GM12878 (cell line): ENCODE measurements at regions not wholly inside any gene's neighbourhood (a gene's known extent, or its start where the extent isn't known, plus 50 kb on each side); places are given as distances from the start of the nearest gene placed in this dataset.

Source experiments
- ATAC-seq: fragments of 200-7000 bp; cut with Tn5 transposase; 3 replicates; pipeline ENCODE4 v1.9.1; 2020; ENCODE audit warnings: mild to moderate bottlenecking, moderate library complexity
- BruUV-seq: library from RNA; stranded (reverse); fragments of 400-500 nt; replicated peaks from 2 replicates; lab custom pipeline; 2021; lab: Mats Ljungman, UMichigan
- CTCF ChIA-PET: fragments of 300-600 bp; sonication (Branson Sonifier 250); formaldehyde crosslinking; extraction: SDS; loops from one replicate; lab custom pipeline; 2021; ENCODE audit warnings: inconsistent platforms; lab: Yijun Ruan, JAX
- POLR2A ChIA-PET: fragments of 350-600 bp; formaldehyde crosslinking; extraction: SDS; loops from one replicate; lab custom pipeline; 2021; ENCODE audit warnings: inconsistent platforms; lab: Charles Lee
- RAD21 ChIA-PET: fragments of 300-600 bp; sonication (Branson Sonifier 250); formaldehyde crosslinking; loops from one replicate; lab custom pipeline; 2023; ENCODE audit warnings: antibody characterized with exemption; ENCODE audit not compliant: unreplicated experiment; lab: Charles Lee
- SMC1A ChIA-PET: fragments of 300-600 bp; sonication (Branson Sonifier 250); formaldehyde crosslinking; loops from one replicate; lab custom pipeline; 2023; ENCODE audit not compliant: unreplicated experiment, uncharacterized antibody; lab: Charles Lee
- DNase-seq: peaks from one replicate; pipeline ENCODE4 v3.0.0-alpha.2; 2011; ENCODE audit warnings: low read depth, low spot score
- FAIRE-seq: peaks from 3 replicates; lab custom pipeline; 2011; peaks lifted over from hg19 to GRCh38; lab: Jason Lieb, UNC
- H2AFZ ChIP-seq: 2 replicates; pipeline ENCODE4 v1.6.0; 2011; ENCODE audit warnings: low read depth, low read length, control low read depth; ENCODE audit not compliant: control insufficient read depth
- H3K27ac ChIP-seq: 2 replicates; pipeline ENCODE4 v1.5.1; 2011; ENCODE audit warnings: control low read depth; ENCODE audit not compliant: control insufficient read depth, insufficient read depth
- H3K27me3 ChIP-seq, 2 experiments: replicated peaks in 1 of 2; 2 replicates each; pipeline versions ENCODE4 v1.6.0 to v1.6.1; 2011; ENCODE audit warnings: low read length in 1 of 2; ENCODE audit not compliant: control insufficient read depth in 2 of 2, insufficient read depth in 2 of 2
- H3K36me3 ChIP-seq, 2 experiments: 2 replicates each; pipeline ENCODE4 v1.5.1; 2011; ENCODE audit warnings: low read length in 1 of 2; ENCODE audit not compliant: control insufficient read depth in 2 of 2, insufficient read depth in 2 of 2
- H3K4me1 ChIP-seq: 2 replicates; pipeline ENCODE4 v1.6.1; 2011; ENCODE audit warnings: mild to moderate bottlenecking, low read length, moderate library complexity, mixed read lengths; ENCODE audit not compliant: control insufficient read depth, insufficient read depth
- H3K4me2 ChIP-seq: 2 replicates; pipeline ENCODE4 v1.6.0; 2011; ENCODE audit warnings: control low read depth; ENCODE audit not compliant: control insufficient read depth, insufficient read depth
- H3K4me3 ChIP-seq: fragments of 200-600 bp; sonication (generic); 2 replicates; pipeline ENCODE4 v1.5.1; 2016
- H3K79me2 ChIP-seq: 2 replicates; pipeline ENCODE4 v1.6.0; 2011; ENCODE audit warnings: low read length; ENCODE audit not compliant: control insufficient read depth, insufficient read depth
- H3K9ac ChIP-seq: 2 replicates; pipeline ENCODE4 v1.8.0; 2011; ENCODE audit warnings: low read length, control low read depth, mixed read lengths; ENCODE audit not compliant: control insufficient read depth, insufficient read depth
- H3K9me3 ChIP-seq: replicated peaks from 3 replicates; pipeline ENCODE4 v1.5.1; 2011; ENCODE audit warnings: mild to moderate bottlenecking, low read length; ENCODE audit not compliant: control insufficient read depth, insufficient read depth
- H4K20me1 ChIP-seq: 2 replicates; pipeline ENCODE4 v1.6.0; 2011; ENCODE audit not compliant: control insufficient read depth, insufficient read depth
- BCL11A ChIP-seq: IDR thresholded peaks from 2 replicates; pipeline ENCODE4 v1.6.1; 2011; ENCODE audit warnings: low read depth, low read length
- CHD2 ChIP-seq: IDR thresholded peaks from 2 replicates; pipeline ENCODE4 v1.6.1; 2011; ENCODE audit warnings: low read depth, low read length, improper control_type of control experiment, borderline replicate concordance
- HSF1 ChIP-seq: fragments of 150-350 bp; IDR thresholded peaks from 2 replicates; pipeline ENCODE4 v1.6.1; 2014; ENCODE audit warnings: mild to moderate bottlenecking, low read depth, low read length
- JUND ChIP-seq: IDR thresholded peaks from 2 replicates; pipeline ENCODE4 v1.6.1; 2012; ENCODE audit warnings: low read depth, mild to moderate bottlenecking, low read length, improper control_type of control experiment, moderate library complexity
- MYC ChIP-seq: IDR thresholded peaks from 2 replicates; pipeline ENCODE4 v1.6.1; 2011; ENCODE audit warnings: mild to moderate bottlenecking, low read length, moderate library complexity, inconsistent platforms; ENCODE audit not compliant: insufficient read depth, insufficient replicate concordance, insufficient read length, severe bottlenecking
- NRF1 ChIP-seq: conservative IDR thresholded peaks from 2 replicates; pipeline ENCODE4 v1.6.1; 2011; ENCODE audit warnings: mild to moderate bottlenecking, low read depth, low read length, improper control_type of control experiment
- PAX5 ChIP-seq: IDR thresholded peaks from 2 replicates; pipeline ENCODE4 v1.6.1; 2011; ENCODE audit warnings: low read depth, low read length, borderline replicate concordance
- SIN3A ChIP-seq: IDR thresholded peaks from 2 replicates; pipeline ENCODE4 v1.6.1; 2012; ENCODE audit warnings: low read depth, low read length, improper control_type of control experiment
- SPI1 ChIP-seq: IDR thresholded peaks from 2 replicates; pipeline ENCODE4 v1.6.1; 2011; ENCODE audit warnings: low read depth, mild to moderate bottlenecking, low read length, moderate library complexity, borderline replicate concordance; ENCODE audit not compliant: insufficient read depth
- SUPT20H ChIP-seq: IDR thresholded peaks from 2 replicates; pipeline ENCODE4 v1.6.1; 2011; ENCODE audit warnings: low read depth, mild to moderate bottlenecking, low read length, moderate library complexity, borderline replicate concordance; ENCODE audit not compliant: control insufficient read depth
- ZNF274 ChIP-seq: IDR thresholded peaks from one replicate; pipeline ENCODE4 v1.8.0; 2011; ENCODE audit not compliant: insufficient read length, insufficient read depth
- WGBS: methylation state at CpG from one replicate; pipeline ENCODE4 v1.1.6; 2016; ENCODE audit warnings: low lambda C conversion rate; ENCODE audit not compliant: insufficient replicate concordance, insufficient coverage; ENCODE audit errors: missing lambda C conversion rate; 5-methylcytosine and 5-hydroxymethylcytosine counted together
- in situ Hi-C: fragments of 300-500 bp; cut with MboI; formaldehyde crosslinking; loops from 9 replicates; pipeline ENCODE4 v1.14.3; 2018; ENCODE audit warnings: mixed read lengths
- intact Hi-C: fragments of 100-400 bp; cut with micrococcal nuclease; formaldehyde crosslinking; loops from one replicate; pipeline ENCODE4 v1.14.2; 2022; ENCODE audit not compliant: unreplicated experiment
- TF ChIP-seq, protein P1 (sequence below): IDR thresholded peaks from 2 replicates; pipeline ENCODE4 v1.6.1; 2012; ENCODE audit warnings: low read depth, low read length, improper control_type of control experiment
- TF ChIP-seq, protein P2 (sequence below): fragments of 450-650 bp; IDR thresholded peaks from 2 replicates; pipeline ENCODE4 v1.6.1; 2017; ENCODE audit warnings: low read depth, mild to moderate bottlenecking, moderate library complexity

DNA sequence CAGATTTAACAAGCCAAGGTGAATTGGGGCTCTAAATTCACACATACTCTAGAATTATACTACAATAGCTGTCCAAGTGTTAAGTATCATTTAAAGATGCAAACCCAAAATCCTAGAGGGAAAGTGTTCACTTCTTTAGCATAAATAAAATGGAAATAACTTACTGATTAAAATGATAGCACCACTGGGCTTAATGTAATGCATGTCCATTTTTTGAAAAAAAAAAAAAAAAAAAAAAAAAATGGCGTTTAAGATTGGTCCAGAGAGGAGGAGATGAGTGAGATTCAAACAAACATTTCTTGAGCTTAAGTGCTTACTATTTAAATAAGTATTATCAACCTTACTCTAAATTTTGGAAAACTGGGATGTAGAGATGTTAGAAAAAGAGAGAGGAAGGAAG, 251.5 kb upstream of the CWC22 start:
- in situ Hi-C loops: no loop called here
- ChIA-PET POLR2A (no interaction called here), CTCF (no interaction called here), SMC1A (interaction anchor here (0.5 kb wide), 1 partner anchor 605 kb away, joined by 4 read pairs; no protein-coding TSS in a partner anchor), RAD21 (no interaction called here)
- BruUV-seq: no TSS peak
- Histone ChIP-seq H3K79me2 (no peaks in the 10 kb centered on the region), H3K4me1 (no peaks in the 10 kb centered on the region), H3K4me3 (no peak overlapping the region), H3K27ac (no peak overlapping the region), H3K9me3 (no peaks in the 10 kb centered on the region), H2AFZ (no peak overlapping the region), H3K4me2 (no peak overlapping the region), H3K36me3 (no peaks in the 10 kb centered on the region), H3K9ac (no peak overlapping the region), H3K27me3 (no peaks in the 10 kb centered on the region), H4K20me1 (no peaks in the 10 kb centered on the region)
- intact Hi-C loops: no loop called here
- ATAC-seq: no peak
- DNase-seq: no peak
- TF ChIP-seq, protein P1, sequence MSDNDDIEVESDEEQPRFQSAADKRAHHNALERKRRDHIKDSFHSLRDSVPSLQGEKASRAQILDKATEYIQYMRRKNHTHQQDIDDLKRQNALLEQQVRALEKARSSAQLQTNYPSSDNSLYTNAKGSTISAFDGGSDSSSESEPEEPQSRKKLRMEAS: no peak
- TF ChIP-seq JUND (no peak), SPI1 (no peak), BCL11A (no peak), SIN3A (no peak), MYC (no peak), ZNF274 (no peak), NRF1 (no peak), HSF1 (no peak), SUPT20H (no peak), PAX5 (no peak), CHD2 (no peak)
- TF ChIP-seq, protein P2, sequence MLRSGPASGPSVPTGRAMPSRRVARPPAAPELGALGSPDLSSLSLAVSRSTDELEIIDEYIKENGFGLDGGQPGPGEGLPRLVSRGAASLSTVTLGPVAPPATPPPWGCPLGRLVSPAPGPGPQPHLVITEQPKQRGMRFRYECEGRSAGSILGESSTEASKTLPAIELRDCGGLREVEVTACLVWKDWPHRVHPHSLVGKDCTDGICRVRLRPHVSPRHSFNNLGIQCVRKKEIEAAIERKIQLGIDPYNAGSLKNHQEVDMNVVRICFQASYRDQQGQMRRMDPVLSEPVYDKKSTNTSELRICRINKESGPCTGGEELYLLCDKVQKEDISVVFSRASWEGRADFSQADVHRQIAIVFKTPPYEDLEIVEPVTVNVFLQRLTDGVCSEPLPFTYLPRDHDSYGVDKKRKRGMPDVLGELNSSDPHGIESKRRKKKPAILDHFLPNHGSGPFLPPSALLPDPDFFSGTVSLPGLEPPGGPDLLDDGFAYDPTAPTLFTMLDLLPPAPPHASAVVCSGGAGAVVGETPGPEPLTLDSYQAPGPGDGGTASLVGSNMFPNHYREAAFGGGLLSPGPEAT: no peak
- WGBS: no CpG with 5 or more reads among the region's 1 CpG
- no peak for FAIRE-seq
